Stimulated activated effector memory CD8-positive, alpha-beta T cell treated with anti-CD3 and anti-CD28 coated beads, Interleukin-12 subunit alpha, Interleukin-12 subunit beta, amount 100 ng/mL, for 72 hours (primary cell): ENCODE measurements at regions not wholly inside any gene's neighbourhood (a gene's known extent, or its start where the extent isn't known, plus 50 kb on each side); places are given as distances from the start of the nearest gene placed in this dataset.

Experiments used
- ATAC-seq: fragments of 150-1000 bp; cut with Tn5 transposase; 2 replicates; pipeline ENCODE4 v1.10.0; 2021
- DNase-seq, 2 donors: peaks; one replicate each; pipeline ENCODE4 v3.0.0; 2021 to 2022; ENCODE audit warnings: low spot score in 2 of 2
- H3K27ac Mint-ChIP-seq: one replicate; pipeline ENCODE4 v1.8.0; 2022; ENCODE audit warnings: mild to moderate bottlenecking, mixed read lengths
- H3K36me3 Mint-ChIP-seq: one replicate; pipeline ENCODE4 v1.8.0; 2022; ENCODE audit warnings: mild to moderate bottlenecking, mixed read lengths
- H3K4me1 Mint-ChIP-seq: one replicate; pipeline ENCODE4 v1.8.0; 2022; ENCODE audit warnings: mixed read lengths
- H3K4me3 Mint-ChIP-seq: one replicate; pipeline ENCODE4 v1.8.0; 2022; ENCODE audit warnings: mild to moderate bottlenecking, mixed read lengths
- H3K9me3 Mint-ChIP-seq: one replicate; pipeline ENCODE4 v1.8.0; 2022; ENCODE audit warnings: mixed read lengths

DNA sequence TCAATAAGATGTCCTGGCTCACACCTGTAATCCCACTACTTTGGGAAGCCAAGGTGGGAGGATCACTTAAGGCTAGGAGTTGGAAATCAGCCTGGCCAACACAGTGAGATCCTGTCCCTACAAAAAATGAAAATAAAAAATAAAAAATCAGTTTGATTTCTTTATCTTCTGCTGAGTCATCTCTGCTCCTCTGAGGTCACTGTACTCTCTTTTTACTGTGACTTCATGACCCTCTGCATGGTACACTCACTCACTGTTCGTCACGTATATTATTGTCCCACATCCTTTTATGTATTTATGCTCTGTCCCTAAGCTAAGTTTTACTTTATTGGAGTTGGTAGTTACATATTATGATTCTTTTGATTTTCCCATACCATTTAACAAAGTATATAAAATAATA, 333.3 kb downstream of the PCDH7 start:
- peaks cover 9% of the 10 kb centered on the region for H3K9me3 Mint-ChIP-seq
- H3K27ac Mint-ChIP-seq: no peak overlapping the region
- H3K4me3 Mint-ChIP-seq: no peak overlapping the region
- ATAC-seq (no peak), DNase-seq (no peak)
- no peaks in the 10 kb centered on the region for H3K4me1 Mint-ChIP-seq
- H3K36me3 Mint-ChIP-seq: no peaks in the 10 kb centered on the region

DNA sequence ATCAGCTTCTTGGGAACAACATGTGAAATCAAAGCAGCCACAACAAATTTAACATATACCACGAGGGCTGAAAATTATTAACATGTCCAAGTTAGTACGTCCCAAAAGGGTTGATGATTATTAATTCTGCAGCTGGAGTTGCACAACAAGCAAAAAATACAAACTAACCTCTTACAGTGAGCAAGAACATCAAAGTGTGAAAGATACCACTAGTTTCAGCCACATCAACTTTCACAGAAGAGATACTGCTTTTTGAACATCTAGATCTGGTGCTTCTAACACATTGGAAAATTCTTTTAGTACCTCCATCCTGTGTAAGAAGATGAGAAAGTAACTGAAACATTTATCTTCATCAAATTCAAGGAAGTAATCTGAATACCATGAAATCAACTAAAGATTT, 334.1 kb downstream of the PCDH7 start:
- Mint-ChIP-seq H3K36me3 (no peaks in the 10 kb centered on the region), H3K4me3 (no peak overlapping the region), H3K4me1 (no peaks in the 10 kb centered on the region), H3K27ac (no peak overlapping the region), H3K9me3 (peaks cover 9% of the 10 kb centered on the region)
- ATAC-seq (no peak), DNase-seq (no peak)

DNA sequence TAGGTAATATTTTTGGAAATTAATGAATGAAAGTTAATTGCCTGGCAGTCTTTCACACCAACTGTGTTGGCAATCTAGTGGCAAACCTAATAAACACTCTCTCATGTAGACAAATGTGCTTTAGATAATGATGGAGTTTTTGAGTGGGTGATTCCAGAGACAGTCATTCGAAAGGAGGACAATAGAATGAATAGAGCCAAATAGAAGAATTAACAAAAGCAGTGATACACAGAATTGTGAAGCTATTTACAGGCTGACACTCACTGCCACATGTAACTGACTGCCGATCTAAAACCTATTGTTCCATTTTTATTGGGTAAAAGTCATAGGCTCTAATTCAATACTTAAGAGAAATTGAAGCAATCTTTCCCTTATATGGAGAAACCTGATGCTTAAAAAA, 338.5 kb downstream of the PCDH7 start:
- no peak overlapping the region for H3K27ac Mint-ChIP-seq
- DNase-seq (no peak), ATAC-seq (no peak)
- H3K36me3 Mint-ChIP-seq: no peaks in the 10 kb centered on the region
- no peak overlapping the region for H3K4me3 Mint-ChIP-seq
- H3K4me1 Mint-ChIP-seq: no peaks in the 10 kb centered on the region
- H3K9me3 Mint-ChIP-seq: peaks cover 6% of the 10 kb centered on the region

DNA sequence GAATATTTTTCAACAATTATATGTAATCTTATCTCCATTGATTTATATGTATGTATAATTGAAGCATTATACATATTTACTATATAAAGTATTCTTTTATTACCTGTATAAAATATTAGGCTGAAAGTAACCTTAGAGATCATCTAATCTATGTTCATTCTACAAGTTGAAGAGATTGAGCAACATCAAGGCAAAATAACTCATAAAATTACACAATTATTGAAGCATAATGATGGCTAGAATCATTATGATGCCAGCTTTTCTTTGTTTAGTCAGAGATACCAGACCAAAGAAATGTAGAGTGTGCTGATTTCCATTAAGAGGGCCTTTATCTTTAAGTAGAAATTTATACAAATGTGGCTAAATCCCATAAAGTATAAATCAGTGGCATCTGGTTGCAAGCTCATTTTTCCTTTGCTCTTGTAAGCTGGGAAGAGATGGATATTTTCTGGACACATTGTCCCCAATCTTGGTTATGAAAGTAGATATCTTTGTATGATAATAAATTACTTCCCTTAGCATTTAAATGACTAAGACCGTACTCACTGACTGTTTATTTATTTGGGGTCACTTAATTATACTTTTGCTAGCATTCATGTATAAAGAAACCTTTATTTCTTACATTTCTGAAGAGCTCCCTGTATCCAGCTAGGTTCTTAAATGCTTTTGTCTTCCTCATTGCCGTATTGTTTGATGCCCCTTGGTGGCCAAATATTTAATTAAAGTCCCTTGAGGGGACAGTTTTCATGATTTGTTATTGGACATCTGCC, 339.8 kb downstream of the PCDH7 start:
- no peak for DNase-seq
- Mint-ChIP-seq H3K27ac (no peak overlapping the region), H3K9me3 (peaks cover 6% of the 10 kb centered on the region), H3K4me3 (no peak overlapping the region), H3K4me1 (no peaks in the 10 kb centered on the region), H3K36me3 (no peaks in the 10 kb centered on the region)
- no peak for ATAC-seq

- H3K4me3 Mint-ChIP-seq: no peak overlapping the region
- H3K36me3 Mint-ChIP-seq: no peaks in the 10 kb centered on the region
- no peaks in the 10 kb centered on the region for H3K4me1 Mint-ChIP-seq
Measured at GRCh38 chr4:31065086-31065485, 344.9 kb downstream of the PCDH7 start.

GRCh38 chr4:31068257-31069075, 348.3 kb downstream of the PCDH7 start:
- DNase-seq (no peak), ATAC-seq (no peak)
- Mint-ChIP-seq H3K9me3 (peaks cover 12% of the 10 kb centered on the region), H3K4me1 (no peaks in the 10 kb centered on the region), H3K36me3 (no peaks in the 10 kb centered on the region), H3K27ac (no peak overlapping the region), H3K4me3 (no peak overlapping the region)

More at GRCh38 chr4:31065086-31065485, 344.9 kb downstream of the PCDH7 start:
- Mint-ChIP-seq H3K9me3 (peaks cover 4% of the 10 kb centered on the region), H3K27ac (no peak overlapping the region)
- ATAC-seq (no peak), DNase-seq (no peak)

GRCh38 chr4:31069151-31069550, 349.0 kb downstream of the PCDH7 start:
- peaks cover 17% of the 10 kb centered on the region for H3K9me3 Mint-ChIP-seq
- ATAC-seq: no peak
- H3K4me3 Mint-ChIP-seq: no peak overlapping the region
- no peaks in the 10 kb centered on the region for H3K4me1 Mint-ChIP-seq
- no peak for DNase-seq
- no peaks in the 10 kb centered on the region for H3K36me3 Mint-ChIP-seq
- H3K27ac Mint-ChIP-seq: no peak overlapping the region

DNA sequence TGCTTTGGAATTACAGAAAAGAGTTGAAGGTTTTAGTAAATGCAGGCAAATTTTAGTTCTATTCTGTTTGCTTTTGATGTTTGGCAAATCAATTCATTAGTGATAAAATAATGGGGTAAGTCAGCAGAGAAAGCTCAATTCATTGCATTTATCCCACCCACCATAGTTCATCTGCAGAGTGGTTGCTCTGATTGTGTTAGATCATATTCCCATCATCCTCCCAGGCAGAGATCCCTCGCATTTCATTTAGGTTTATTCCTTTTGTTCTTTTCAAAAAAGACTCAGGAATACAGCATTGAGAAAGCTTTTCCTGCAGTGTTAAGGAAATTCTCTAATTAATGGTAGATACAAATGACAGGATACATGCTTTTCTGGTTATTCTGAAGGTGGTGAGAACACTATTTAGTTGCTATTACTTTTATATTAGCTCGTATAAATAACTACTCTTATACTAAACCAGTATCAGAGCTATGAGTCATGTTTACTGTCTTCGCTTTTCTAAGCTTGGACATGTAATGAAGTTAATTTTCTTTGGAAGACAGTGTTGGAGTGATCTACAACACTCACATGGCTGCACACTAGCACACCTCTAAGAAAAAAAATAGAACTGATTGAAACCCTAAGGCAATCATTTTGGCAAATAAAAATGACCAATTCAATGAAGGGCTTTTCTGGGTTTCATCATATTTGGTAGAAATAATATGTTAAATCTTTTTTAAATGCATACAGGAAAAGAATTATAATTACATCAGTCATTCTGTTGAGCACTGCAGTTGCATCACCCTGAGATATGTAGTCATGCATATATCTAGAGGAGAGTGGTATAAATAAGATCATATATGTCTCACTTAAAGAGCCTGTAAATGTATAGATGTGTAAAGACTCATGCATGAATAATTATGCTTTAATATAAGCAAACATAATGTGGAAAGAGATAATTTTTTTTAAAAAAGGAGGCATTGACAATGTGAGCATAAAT, 351.6 kb downstream of the PCDH7 start:
- Mint-ChIP-seq H3K27ac (no peak overlapping the region), H3K36me3 (no peaks in the 10 kb centered on the region), H3K9me3 (peaks cover 17% of the 10 kb centered on the region), H3K4me3 (no peak overlapping the region), H3K4me1 (no peaks in the 10 kb centered on the region)
- ATAC-seq (no peak), DNase-seq (no peak)

- Mint-ChIP-seq H3K4me1 (no peaks in the 10 kb centered on the region), H3K36me3 (no peaks in the 10 kb centered on the region), H3K27ac (no peak overlapping the region), H3K9me3 (peaks cover 28% of the 10 kb centered on the region), H3K4me3 (no peak overlapping the region)
- DNase-seq (no peak), ATAC-seq (no peak)
Measured at GRCh38 chr4:31075969-31076368, 355.8 kb downstream of the PCDH7 start.

- H3K36me3 Mint-ChIP-seq: no peaks in the 10 kb centered on the region
- no peak overlapping the region for H3K4me3 Mint-ChIP-seq
- no peak for ATAC-seq
- peaks cover 20% of the 10 kb centered on the region for H3K9me3 Mint-ChIP-seq
- DNase-seq: no peak
- H3K27ac Mint-ChIP-seq: no peak overlapping the region
- no peaks in the 10 kb centered on the region for H3K4me1 Mint-ChIP-seq
Measured at GRCh38 chr4:31078661-31079060, 358.5 kb downstream of the PCDH7 start.

DNA sequence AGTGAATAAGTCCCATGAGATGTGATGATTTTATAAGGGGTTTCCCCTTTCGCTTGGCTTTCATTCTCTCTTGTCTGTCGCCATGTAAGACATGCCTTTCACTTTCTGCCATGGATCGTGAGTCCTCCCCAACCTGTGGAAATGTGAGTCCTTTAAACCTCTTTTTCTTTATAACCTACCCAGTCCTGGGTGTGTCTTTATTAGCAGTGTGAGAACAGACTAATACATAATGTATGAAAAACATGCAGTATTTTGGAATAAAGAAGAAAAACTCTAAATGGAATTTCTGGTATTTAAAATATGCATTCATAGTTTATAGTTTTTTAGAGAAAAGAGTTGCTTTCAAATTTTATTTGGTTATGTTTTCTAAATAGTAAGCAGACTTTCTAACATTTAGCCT, 360.7 kb downstream of the PCDH7 start:
- Mint-ChIP-seq H3K4me1 (no peaks in the 10 kb centered on the region), H3K9me3 (peaks cover 19% of the 10 kb centered on the region), H3K36me3 (no peaks in the 10 kb centered on the region), H3K4me3 (no peak overlapping the region), H3K27ac (no peak overlapping the region)
- ATAC-seq (no peak), DNase-seq (no peak)

DNA sequence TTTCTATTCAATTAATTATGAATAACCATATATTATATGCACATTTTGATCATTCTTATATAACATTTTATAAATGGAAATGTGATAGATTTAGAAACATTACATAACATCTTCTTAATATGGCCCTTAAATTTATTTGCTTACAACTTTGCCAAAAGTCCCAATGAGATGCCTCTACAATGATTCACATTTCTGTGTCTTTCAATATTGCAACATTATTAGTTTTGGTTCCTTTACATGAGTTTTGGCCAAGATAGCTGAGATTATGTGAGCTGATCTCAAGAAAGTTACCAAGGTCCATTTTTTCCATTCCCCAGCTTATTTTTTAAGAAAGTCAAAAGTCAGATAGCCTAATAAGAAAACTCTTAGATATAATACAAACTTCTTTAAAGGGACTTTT, 361.2 kb downstream of the PCDH7 start:
- no peak for DNase-seq
- Mint-ChIP-seq H3K36me3 (no peaks in the 10 kb centered on the region), H3K9me3 (peaks cover 19% of the 10 kb centered on the region), H3K27ac (no peak overlapping the region), H3K4me3 (no peak overlapping the region), H3K4me1 (no peaks in the 10 kb centered on the region)
- no peak for ATAC-seq

- Mint-ChIP-seq H3K27ac (no peak overlapping the region), H3K9me3 (peaks cover 19% of the 10 kb centered on the region), H3K36me3 (no peaks in the 10 kb centered on the region), H3K4me1 (no peaks in the 10 kb centered on the region), H3K4me3 (no peak overlapping the region)
- DNase-seq: no peak
- ATAC-seq: no peak
Measured at GRCh38 chr4:31083456-31083855, 363.3 kb downstream of the PCDH7 start.

DNA sequence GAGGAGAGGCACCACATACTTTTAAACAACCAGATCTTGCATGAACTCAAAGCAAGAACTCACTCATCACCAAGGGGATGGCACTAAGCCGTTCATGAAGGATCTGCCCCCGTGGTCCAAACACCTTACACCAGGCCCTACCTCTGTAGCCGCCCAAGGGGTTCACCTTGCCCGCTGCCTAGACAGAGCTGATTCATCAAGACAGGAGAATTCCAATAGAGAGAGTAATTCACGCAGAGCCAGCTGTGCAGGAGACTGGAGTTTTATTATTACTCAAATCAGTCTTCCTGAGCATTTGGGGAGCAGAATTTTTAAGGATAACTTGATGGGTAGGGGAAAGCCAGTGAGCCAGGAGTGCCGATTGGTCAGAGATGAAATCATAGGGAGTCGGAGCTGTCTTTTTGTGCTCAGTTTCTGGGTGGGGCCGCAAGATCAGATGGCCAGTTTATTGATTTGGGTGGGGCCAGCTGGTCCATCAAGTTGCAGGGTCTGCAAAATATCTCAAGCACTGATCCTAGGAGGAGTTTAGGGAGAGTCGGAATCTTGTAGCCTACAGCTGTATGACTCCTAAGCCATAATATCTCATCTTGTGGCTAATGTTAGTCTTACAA, 364.7 kb downstream of the PCDH7 start:
- Mint-ChIP-seq H3K4me1 (no peaks in the 10 kb centered on the region), H3K27ac (no peak overlapping the region), H3K9me3 (peaks cover 8% of the 10 kb centered on the region), H3K4me3 (no peak overlapping the region), H3K36me3 (no peaks in the 10 kb centered on the region)
- ATAC-seq (no peak), DNase-seq (no peak)

DNA sequence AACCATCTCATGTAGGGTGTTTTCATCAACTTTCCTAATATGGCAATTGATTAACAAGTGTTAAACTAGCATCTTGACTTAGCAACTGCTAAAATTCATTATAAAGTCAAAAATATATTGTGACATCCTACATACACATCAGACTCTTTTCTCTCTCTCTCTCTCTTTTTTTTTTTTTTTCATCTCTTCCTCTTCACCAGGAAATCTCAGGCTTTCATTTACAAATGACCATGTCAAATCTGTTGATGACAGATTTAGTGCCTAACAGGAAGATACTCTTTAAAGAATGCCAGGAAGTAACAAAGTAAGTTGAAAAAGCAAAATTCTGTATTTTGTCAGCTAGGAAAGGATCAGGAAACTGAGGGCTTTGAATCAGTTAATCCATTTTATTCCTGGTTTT, 365.5 kb downstream of the PCDH7 start:
- Mint-ChIP-seq H3K4me3 (no peak overlapping the region), H3K9me3 (peaks cover 7% of the 10 kb centered on the region), H3K4me1 (no peaks in the 10 kb centered on the region), H3K36me3 (no peaks in the 10 kb centered on the region), H3K27ac (no peak overlapping the region)
- ATAC-seq: no peak
- no peak for DNase-seq
